K562 (cell line): ENCODE measurements at regions not wholly inside any gene's neighbourhood (a gene's known extent, or its start where the extent isn't known, plus 50 kb on each side); places are given as distances from the start of the nearest gene placed in this dataset.
A peak's percentile ranks its signal among the peaks of the same experiment; 100 is the strongest.

Experiments
- ARID1B ChIP-seq: fragments of 450-650 bp; IDR thresholded peaks from 2 replicates; pipeline ENCODE4 v1.6.1; 2016; ENCODE audit warnings: antibody characterized with exemption, mild to moderate bottlenecking, inconsistent platforms
- ARNT ChIP-seq, 2 experiments: fragments of 450-650 bp; IDR thresholded peaks; 2 replicates each; pipeline ENCODE4 v1.6.1; 2016; ENCODE audit warnings: mild to moderate bottlenecking in 1 of 2
- CBFA2T2 ChIP-seq: fragments of 450-650 bp; conservative IDR thresholded peaks from 2 replicates; pipeline ENCODE4 v1.6.1; 2017; ENCODE audit warnings: mild to moderate bottlenecking
- HMGXB4 ChIP-seq: sonication (generic); formaldehyde crosslinking; IDR thresholded peaks from 2 replicates; pipeline ENCODE4 v1.8.1; 2023; ENCODE audit warnings: mild to moderate bottlenecking, missing genetic modification reagents
- KLF16 ChIP-seq: IDR thresholded peaks from 2 replicates; pipeline ENCODE4 v1.6.1; 2016; ENCODE audit warnings: antibody characterized with exemption
- NFE2 ChIP-seq: IDR thresholded peaks from 2 replicates; pipeline ENCODE4 v1.6.1; 2014; ENCODE audit warnings: antibody characterized with exemption, low read depth
- PHB ChIP-seq: fragments of 250-450 bp; sonication (Bioruptor Pico); IDR thresholded peaks from 2 replicates; pipeline ENCODE4 v1.5.0; 2021
- PHB2 ChIP-seq: fragments of 450-650 bp; IDR thresholded peaks from 2 replicates; pipeline ENCODE4 v1.6.1; 2017; ENCODE audit warnings: low read depth
- SP2 ChIP-seq: IDR thresholded peaks from 2 replicates; pipeline ENCODE4 v1.6.1; 2011; ENCODE audit warnings: mild to moderate bottlenecking, low read depth, low read length, moderate library complexity; ENCODE audit not compliant: poor library complexity, severe bottlenecking; ENCODE audit errors: extremely low read depth
- TRIM24 ChIP-seq, 2 experiments: fragments of 450-650 bp; IDR thresholded peaks; 2 replicates each; pipeline ENCODE4 v1.6.1; 2016
- ZNF57 ChIP-seq: fragments of 450-650 bp; formaldehyde crosslinking; IDR thresholded peaks from 2 replicates; pipeline ENCODE4 v1.4.0; 2020; ENCODE audit warnings: mild to moderate bottlenecking, moderate library complexity
- ZSCAN29 ChIP-seq: fragments of 450-650 bp; IDR thresholded peaks from 2 replicates; pipeline ENCODE4 v1.6.1; 2017
- TF ChIP-seq, protein P1 (sequence below): sonication (generic); formaldehyde crosslinking; IDR thresholded peaks from 2 replicates; pipeline ENCODE4 v1.8.0; 2023; ENCODE audit warnings: missing genetic modification reagents, mild to moderate bottlenecking, borderline replicate concordance
- TF ChIP-seq, protein P2 (sequence below): IDR thresholded peaks from 2 replicates; pipeline ENCODE4 v1.6.1; 2012; ENCODE audit warnings: low read depth, low read length, improper control_type of control experiment, borderline replicate concordance
- TF ChIP-seq, protein P3 (sequence below): fragments of 200-800 bp; sonication (Bioruptor generic); IDR thresholded peaks from 2 replicates; pipeline ENCODE4 v1.6.1; 2016; ENCODE audit warnings: missing genetic modification characterization, missing compliant biosample characterization

- TF ChIP-seq, protein P1, sequence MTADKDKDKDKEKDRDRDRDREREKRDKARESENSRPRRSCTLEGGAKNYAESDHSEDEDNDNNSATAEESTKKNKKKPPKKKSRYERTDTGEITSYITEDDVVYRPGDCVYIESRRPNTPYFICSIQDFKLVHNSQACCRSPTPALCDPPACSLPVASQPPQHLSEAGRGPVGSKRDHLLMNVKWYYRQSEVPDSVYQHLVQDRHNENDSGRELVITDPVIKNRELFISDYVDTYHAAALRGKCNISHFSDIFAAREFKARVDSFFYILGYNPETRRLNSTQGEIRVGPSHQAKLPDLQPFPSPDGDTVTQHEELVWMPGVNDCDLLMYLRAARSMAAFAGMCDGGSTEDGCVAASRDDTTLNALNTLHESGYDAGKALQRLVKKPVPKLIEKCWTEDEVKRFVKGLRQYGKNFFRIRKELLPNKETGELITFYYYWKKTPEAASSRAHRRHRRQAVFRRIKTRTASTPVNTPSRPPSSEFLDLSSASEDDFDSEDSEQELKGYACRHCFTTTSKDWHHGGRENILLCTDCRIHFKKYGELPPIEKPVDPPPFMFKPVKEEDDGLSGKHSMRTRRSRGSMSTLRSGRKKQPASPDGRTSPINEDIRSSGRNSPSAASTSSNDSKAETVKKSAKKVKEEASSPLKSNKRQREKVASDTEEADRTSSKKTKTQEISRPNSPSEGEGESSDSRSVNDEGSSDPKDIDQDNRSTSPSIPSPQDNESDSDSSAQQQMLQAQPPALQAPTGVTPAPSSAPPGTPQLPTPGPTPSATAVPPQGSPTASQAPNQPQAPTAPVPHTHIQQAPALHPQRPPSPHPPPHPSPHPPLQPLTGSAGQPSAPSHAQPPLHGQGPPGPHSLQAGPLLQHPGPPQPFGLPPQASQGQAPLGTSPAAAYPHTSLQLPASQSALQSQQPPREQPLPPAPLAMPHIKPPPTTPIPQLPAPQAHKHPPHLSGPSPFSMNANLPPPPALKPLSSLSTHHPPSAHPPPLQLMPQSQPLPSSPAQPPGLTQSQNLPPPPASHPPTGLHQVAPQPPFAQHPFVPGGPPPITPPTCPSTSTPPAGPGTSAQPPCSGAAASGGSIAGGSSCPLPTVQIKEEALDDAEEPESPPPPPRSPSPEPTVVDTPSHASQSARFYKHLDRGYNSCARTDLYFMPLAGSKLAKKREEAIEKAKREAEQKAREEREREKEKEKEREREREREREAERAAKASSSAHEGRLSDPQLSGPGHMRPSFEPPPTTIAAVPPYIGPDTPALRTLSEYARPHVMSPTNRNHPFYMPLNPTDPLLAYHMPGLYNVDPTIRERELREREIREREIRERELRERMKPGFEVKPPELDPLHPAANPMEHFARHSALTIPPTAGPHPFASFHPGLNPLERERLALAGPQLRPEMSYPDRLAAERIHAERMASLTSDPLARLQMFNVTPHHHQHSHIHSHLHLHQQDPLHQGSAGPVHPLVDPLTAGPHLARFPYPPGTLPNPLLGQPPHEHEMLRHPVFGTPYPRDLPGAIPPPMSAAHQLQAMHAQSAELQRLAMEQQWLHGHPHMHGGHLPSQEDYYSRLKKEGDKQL (CRISPR knock-in tag): no peak
- TF ChIP-seq ZSCAN29 (no peak), TRIM24 (IDR thresholded peaks at IDR 0.05) (peak in 1 of 2 experiments; percentile 46; a peak in 1 of 4 replicates), NFE2 (0 out of 2 replicates have a peak, but pooled peaks have one; percentile 20), SP2 (no peak), KLF16 (peak; percentile 70), PHB (CRISPR knock-in tag) (no peak), PHB2 (peak; percentile 33; the same call in 1 of the 2 replicates), CBFA2T2 (peak; percentile 80), HMGXB4 (CRISPR knock-in tag) (no peak), ARNT (IDR thresholded peaks at IDR 0.05) (no peak; a peak in 1 of 4 replicates), ARID1B (peak; percentile 91), ZNF57 (CRISPR knock-in tag) (no peak)
- TF ChIP-seq, protein P2, sequence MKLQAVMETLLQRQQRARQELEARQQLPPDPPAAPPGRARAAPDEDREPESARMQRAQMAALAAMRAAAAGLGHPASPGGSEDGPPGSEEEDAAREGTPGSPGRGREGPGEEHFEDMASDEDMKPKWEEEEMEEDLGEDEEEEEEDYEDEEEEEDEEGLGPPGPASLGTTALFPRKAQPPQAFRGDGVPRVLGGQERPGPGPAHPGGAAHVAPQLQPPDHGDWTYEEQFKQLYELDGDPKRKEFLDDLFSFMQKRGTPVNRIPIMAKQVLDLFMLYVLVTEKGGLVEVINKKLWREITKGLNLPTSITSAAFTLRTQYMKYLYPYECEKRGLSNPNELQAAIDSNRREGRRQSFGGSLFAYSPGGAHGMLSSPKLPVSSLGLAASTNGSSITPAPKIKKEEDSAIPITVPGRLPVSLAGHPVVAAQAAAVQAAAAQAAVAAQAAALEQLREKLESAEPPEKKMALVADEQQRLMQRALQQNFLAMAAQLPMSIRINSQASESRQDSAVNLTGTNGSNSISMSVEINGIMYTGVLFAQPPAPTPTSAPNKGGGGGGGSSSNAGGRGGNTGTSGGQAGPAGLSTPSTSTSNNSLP: no peak
- TF ChIP-seq, protein P3, sequence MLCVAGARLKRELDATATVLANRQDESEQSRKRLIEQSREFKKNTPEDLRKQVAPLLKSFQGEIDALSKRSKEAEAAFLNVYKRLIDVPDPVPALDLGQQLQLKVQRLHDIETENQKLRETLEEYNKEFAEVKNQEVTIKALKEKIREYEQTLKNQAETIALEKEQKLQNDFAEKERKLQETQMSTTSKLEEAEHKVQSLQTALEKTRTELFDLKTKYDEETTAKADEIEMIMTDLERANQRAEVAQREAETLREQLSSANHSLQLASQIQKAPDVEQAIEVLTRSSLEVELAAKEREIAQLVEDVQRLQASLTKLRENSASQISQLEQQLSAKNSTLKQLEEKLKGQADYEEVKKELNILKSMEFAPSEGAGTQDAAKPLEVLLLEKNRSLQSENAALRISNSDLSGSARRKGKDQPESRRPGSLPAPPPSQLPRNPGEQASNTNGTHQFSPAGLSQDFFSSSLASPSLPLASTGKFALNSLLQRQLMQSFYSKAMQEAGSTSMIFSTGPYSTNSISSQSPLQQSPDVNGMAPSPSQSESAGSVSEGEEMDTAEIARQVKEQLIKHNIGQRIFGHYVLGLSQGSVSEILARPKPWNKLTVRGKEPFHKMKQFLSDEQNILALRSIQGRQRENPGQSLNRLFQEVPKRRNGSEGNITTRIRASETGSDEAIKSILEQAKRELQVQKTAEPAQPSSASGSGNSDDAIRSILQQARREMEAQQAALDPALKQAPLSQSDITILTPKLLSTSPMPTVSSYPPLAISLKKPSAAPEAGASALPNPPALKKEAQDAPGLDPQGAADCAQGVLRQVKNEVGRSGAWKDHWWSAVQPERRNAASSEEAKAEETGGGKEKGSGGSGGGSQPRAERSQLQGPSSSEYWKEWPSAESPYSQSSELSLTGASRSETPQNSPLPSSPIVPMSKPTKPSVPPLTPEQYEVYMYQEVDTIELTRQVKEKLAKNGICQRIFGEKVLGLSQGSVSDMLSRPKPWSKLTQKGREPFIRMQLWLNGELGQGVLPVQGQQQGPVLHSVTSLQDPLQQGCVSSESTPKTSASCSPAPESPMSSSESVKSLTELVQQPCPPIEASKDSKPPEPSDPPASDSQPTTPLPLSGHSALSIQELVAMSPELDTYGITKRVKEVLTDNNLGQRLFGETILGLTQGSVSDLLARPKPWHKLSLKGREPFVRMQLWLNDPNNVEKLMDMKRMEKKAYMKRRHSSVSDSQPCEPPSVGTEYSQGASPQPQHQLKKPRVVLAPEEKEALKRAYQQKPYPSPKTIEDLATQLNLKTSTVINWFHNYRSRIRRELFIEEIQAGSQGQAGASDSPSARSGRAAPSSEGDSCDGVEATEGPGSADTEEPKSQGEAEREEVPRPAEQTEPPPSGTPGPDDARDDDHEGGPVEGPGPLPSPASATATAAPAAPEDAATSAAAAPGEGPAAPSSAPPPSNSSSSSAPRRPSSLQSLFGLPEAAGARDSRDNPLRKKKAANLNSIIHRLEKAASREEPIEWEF (CRISPR knock-in tag): no peak
These were observed 93.2 kb upstream of the AP1S2 start (continued) for GRCh38 chrX:15947648-15948317.
